Panc1 (cell line): ENCODE measurements at regions not wholly inside any gene's neighbourhood (a gene's known extent, or its start where the extent isn't known, plus 50 kb on each side); places are given as distances from the start of the nearest gene placed in this dataset.

Experiments used
- ATAC-seq: fragments of 200-7000 bp; cut with Tn5 transposase; 2 replicates; pipeline ENCODE4 v1.9.1; 2020; ENCODE audit warnings: mild to moderate bottlenecking, moderate library complexity
- BruUV-seq: library from RNA; stranded (reverse); fragments of 400-500 nt; replicated peaks from 2 replicates; lab custom pipeline; 2021; lab: Mats Ljungman, UMichigan
- CTCF ChIA-PET: fragments of 300-600 bp; sonication (Branson Sonifier 250); formaldehyde crosslinking; loops from one replicate; lab custom pipeline; 2022; ENCODE audit warnings: antibody characterized with exemption; lab: Charles Lee
- POLR2A ChIA-PET: fragments of 300-600 bp; sonication (Branson Sonifier 250); formaldehyde crosslinking; loops from one replicate; lab custom pipeline; 2022; ENCODE audit warnings: antibody characterized with exemption; lab: Charles Lee
- DNase-seq: peaks from one replicate; pipeline ENCODE4 v3.0.0-alpha.2; 2010; ENCODE audit warnings: low read depth, low spot score
- H3K27ac ChIP-seq: 2 replicates; pipeline ENCODE4 v1.5.1; 2011; ENCODE audit warnings: mild to moderate bottlenecking, low read length, inconsistent platforms
- H3K27me3 ChIP-seq: fragments of 200-500 bp; sonication (Bioruptor generic); 2 replicates; pipeline ENCODE4 v1.6.0; 2014; ENCODE audit warnings: low read length, inconsistent platforms; ENCODE audit not compliant: control insufficient read depth, insufficient read depth
- H3K36me3 ChIP-seq: fragments of 200-500 bp; sonication (Bioruptor generic); 2 replicates; pipeline ENCODE4 v1.5.1; 2014; ENCODE audit warnings: inconsistent platforms, mild to moderate bottlenecking, low read length, moderate library complexity; ENCODE audit not compliant: control insufficient read depth, insufficient read depth
- H3K4me1 ChIP-seq: 2 replicates; pipeline ENCODE4 v1.5.1; 2011; ENCODE audit warnings: inconsistent platforms, mild to moderate bottlenecking, low read length, moderate library complexity; ENCODE audit not compliant: control insufficient read depth, insufficient read depth
- H3K4me3 ChIP-seq, 2 experiments: 2 replicates each; pipeline ENCODE4 v1.5.1; 2011 to 2012; ENCODE audit warnings: low read depth in 2 of 2, low read length in 2 of 2, mild to moderate bottlenecking in 2 of 2, inconsistent platforms in 1 of 2, moderate library complexity in 1 of 2
- H3K9me3 ChIP-seq: fragments of 200-500 bp; sonication (Bioruptor generic); 2 replicates; pipeline ENCODE4 v1.5.1; 2014; ENCODE audit warnings: low read depth, mild to moderate bottlenecking, inconsistent platforms, low read length, moderate library complexity; ENCODE audit not compliant: control insufficient read depth, insufficient read depth
- CTCF ChIP-seq: fragments of 450-650 bp; IDR thresholded peaks from 2 replicates; pipeline ENCODE4 v1.5.1; 2017; ENCODE audit warnings: mild to moderate bottlenecking
- POLR2AphosphoS5 ChIP-seq: IDR thresholded peaks from 2 replicates; pipeline ENCODE4 v1.6.1; 2012; ENCODE audit warnings: mild to moderate bottlenecking, low read depth, low read length, moderate library complexity
- REST ChIP-seq, 2 experiments: IDR thresholded peaks; 2 replicates each; pipeline ENCODE4 v1.6.1; 2011 to 2012; ENCODE audit warnings: low read depth in 2 of 2, control low read depth in 1 of 2, low read length in 1 of 2, mild to moderate bottlenecking in 1 of 2, moderate library complexity in 1 of 2; ENCODE audit not compliant: insufficient read depth in 1 of 2
- SIN3A ChIP-seq: IDR thresholded peaks from 2 replicates; pipeline ENCODE4 v1.6.1; 2012; ENCODE audit warnings: low read depth, mild to moderate bottlenecking, low read length, moderate library complexity, borderline replicate concordance; ENCODE audit not compliant: insufficient read depth
- TCF7L2 ChIP-seq: IDR thresholded peaks from 2 replicates; pipeline ENCODE4 v1.6.1; 2011; ENCODE audit warnings: mild to moderate bottlenecking, low read depth, low read length, inconsistent platforms
- in situ Hi-C: cut with HindIII; loops from 2 replicates; pipeline ENCODE4 v1.10.0; 2016; ENCODE audit warnings: low sequenced_read_pairs, low pct_unique_long_range_greater_than_20kb
- intact Hi-C: fragments of 100-400 bp; cut with micrococcal nuclease; formaldehyde crosslinking; loops from one replicate; pipeline ENCODE4 v1.10.0; 2022; ENCODE audit not compliant: unreplicated experiment

DNA sequence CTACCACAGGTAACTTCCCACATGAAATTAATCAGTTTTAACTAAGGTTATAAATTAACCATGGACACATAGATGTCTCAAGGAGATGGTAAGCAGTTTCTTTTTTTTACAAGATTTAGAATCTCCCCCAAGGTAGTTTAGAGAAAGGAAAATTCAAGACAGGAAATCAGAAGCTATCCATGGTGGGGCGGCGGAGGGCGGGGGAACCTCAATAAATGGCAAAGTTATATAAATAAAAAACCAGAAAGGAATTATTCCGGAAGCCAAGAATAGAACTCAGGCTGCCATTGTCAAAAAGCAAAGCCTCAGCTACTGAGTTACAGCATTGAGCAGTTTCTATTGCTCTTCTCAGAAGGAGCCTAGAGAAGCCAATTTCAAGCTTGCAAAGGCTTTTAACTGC is 172.1 kb upstream of the SMAD3 start:
- no TSS peak for BruUV-seq
- ChIA-PET CTCF (no interaction called here), POLR2A (no interaction called here)
- Histone ChIP-seq H3K4me1 (peaks cover 40% of the 10 kb centered on the region), H3K27ac (peak overlapping the region; percentile 88), H3K36me3 (no peaks in the 10 kb centered on the region), H3K9me3 (peaks cover 12% of the 10 kb centered on the region; the same call in 1 of the 2 replicates), H3K27me3 (no peaks in the 10 kb centered on the region), H3K4me3 (no peak overlapping the region)
- DNase-seq (no peak), ATAC-seq (no peak)
- intact Hi-C loops, result no loop called here
- TF ChIP-seq SIN3A, result no peak
- in situ Hi-C loops, result no loop called here

GRCh38 chr15:66894363-66894762 is 171.0 kb upstream of the SMAD3 start:
- Histone ChIP-seq H3K4me1 (peaks cover 47% of the 10 kb centered on the region), H3K27ac (peak overlapping the region; percentile 88), H3K36me3 (no peaks in the 10 kb centered on the region), H3K4me3 (no peak overlapping the region), H3K9me3 (peaks cover 8% of the 10 kb centered on the region; the same call in 1 of the 2 replicates), H3K27me3 (no peaks in the 10 kb centered on the region)
- ChIA-PET CTCF (no interaction called here), POLR2A (no interaction called here)
- ATAC-seq (no peak), DNase-seq (no peak)
- intact Hi-C loops, result no loop called here
- BruUV-seq, result no TSS peak
- in situ Hi-C loops, result no loop called here
- TF ChIP-seq POLR2AphosphoS5, result no peak
- no peak for TF ChIP-seq REST (IDR thresholded peaks at IDR 0.05; ENCODE audit: insufficient read depth in 1 of 2, low read depth in 2 of 2, low read length in 1 of 2)
- TF ChIP-seq TCF7L2, result no peak
- TF ChIP-seq SIN3A, result no peak
- TF ChIP-seq CTCF, result no peak

DNA sequence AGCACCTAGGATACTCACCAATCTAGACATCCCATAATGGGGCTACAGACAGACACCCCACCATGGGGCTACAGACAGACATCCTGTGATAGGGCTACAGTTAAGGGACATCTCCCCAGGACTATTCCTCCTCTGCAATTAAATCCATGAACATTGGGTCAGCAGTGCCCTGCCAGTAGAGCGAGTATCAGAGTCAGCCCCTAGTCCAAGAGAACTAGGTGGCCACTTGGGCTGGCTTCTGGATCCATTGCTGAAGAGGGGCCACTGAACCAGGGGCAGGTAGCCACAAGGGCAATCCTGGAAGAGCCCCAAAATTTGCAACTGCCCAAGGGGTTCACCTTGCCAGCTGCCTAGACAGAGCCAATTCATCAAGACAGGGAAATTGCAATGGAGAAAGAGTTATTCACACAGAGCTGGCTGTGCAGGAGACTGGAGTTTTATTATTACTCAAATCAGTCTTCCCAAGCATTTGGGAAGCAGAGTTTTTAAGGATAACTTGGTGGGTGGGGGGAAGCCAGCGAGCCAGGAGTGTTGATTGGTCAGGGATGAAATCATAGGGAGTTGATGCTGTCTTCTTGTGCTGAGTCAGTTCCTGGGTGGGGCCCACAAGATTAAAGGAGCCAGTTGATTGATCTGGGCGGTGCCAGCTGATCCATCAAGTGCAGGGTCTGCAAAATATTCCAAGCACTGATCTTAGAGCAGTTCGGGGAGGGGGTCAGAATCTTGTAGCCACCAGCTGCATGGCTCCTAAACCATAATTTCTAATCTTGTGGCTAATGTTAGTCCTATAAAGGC is 170.2 kb upstream of the SMAD3 start:
- CTCF ChIA-PET, result no interaction called here
- intact Hi-C loops, result no loop called here
- ATAC-seq, result no peak
- no peak overlapping the region for H3K4me3 ChIP-seq
- no TSS peak for BruUV-seq
- TF ChIP-seq SIN3A (no peak), TCF7L2 (no peak)
- H3K36me3 ChIP-seq, result no peaks in the 10 kb centered on the region
- H3K4me1 ChIP-seq, result peaks cover 51% of the 10 kb centered on the region
- peak overlapping the region; percentile 88 for H3K27ac ChIP-seq
- POLR2A ChIA-PET, result interaction anchor here (1.0 kb wide), 1 partner anchor 9 kb away, joined by 3 read pairs; no protein-coding TSS in a partner anchor
- H3K27me3 ChIP-seq, result no peaks in the 10 kb centered on the region
- in situ Hi-C loops, result no loop called here
- no peak for DNase-seq
- H3K9me3 ChIP-seq, result 0 out of 2 replicates have a peak, but pooled peaks cover 3% of the 10 kb centered on the region
